Spleen (tissue), 11 donors: ENCODE measurements at regions not wholly inside any gene's neighbourhood (a gene's known extent, or its start where the extent isn't known, plus 50 kb on each side); places are given as distances from the start of the nearest gene placed in this dataset.

ENCODE experiments used
- DNase-seq: peaks from one replicate; pipeline ENCODE4 v3.0.0-alpha.2; 2020
- H3K27ac ChIP-seq, 8 donors: fragments of 200-600 bp; sonication (generic) in 7 of 8; 1 replicate in 4 of 8; 2 replicates in 4 of 8; pipeline versions ENCODE4 v1.5.0 to v1.8.0; 2016 to 2021; ENCODE audit warnings: inconsistent platforms in 4 of 8, mild to moderate bottlenecking in 4 of 8, moderate library complexity in 1 of 8
- H3K27me3 ChIP-seq, 7 donors: fragments of 200-600 bp; sonication (generic) in 6 of 7; replicated peaks in 1 of 7; 1 replicate in 4 of 7; 2 replicates in 3 of 7; pipeline versions ENCODE4 v1.5.0 to v1.8.0; 2016 to 2021; ENCODE audit warnings: inconsistent platforms in 3 of 7, mild to moderate bottlenecking in 1 of 7
- H3K36me3 ChIP-seq, 6 donors: fragments of 200-600 bp; sonication (generic) in 5 of 6; 1 replicate in 4 of 6; 2 replicates in 2 of 6; pipeline versions ENCODE4 v1.5.0 to v1.8.0; 2016 to 2021; ENCODE audit warnings: inconsistent platforms in 2 of 6
- H3K4me1 ChIP-seq, 6 donors: fragments of 200-600 bp; sonication (generic) in 5 of 6; 1 replicate in 3 of 6; 2 replicates in 3 of 6; pipeline versions ENCODE4 v1.5.0 to v1.8.0; 2016 to 2021; ENCODE audit warnings: inconsistent platforms in 3 of 6
- H3K4me3 ChIP-seq, 8 donors: fragments of 200-600 bp; sonication (generic) in 7 of 8; 1 replicate in 4 of 8; 2 replicates in 4 of 8; pipeline versions ENCODE4 v1.5.0 to v1.8.0; 2016 to 2021; ENCODE audit warnings: inconsistent platforms in 4 of 8, mild to moderate bottlenecking in 4 of 8, moderate library complexity in 2 of 8
- H3K9me3 ChIP-seq, 8 donors: fragments of 200-600 bp; sonication (generic) in 7 of 8; 1 replicate in 4 of 8; 2 replicates in 4 of 8; pipeline versions ENCODE4 v1.5.0 to v1.8.0; 2016 to 2021; ENCODE audit warnings: inconsistent platforms in 4 of 8
- CTCF ChIP-seq, 11 experiments: fragments of 200-600 bp in 7 of 11; fragments of 450-650 bp in 4 of 11; sonication (generic) in 4 of 11; IDR thresholded peaks in 8 of 11; conservative IDR thresholded peaks in 3 of 11; 1 replicate in 7 of 11; 2 replicates in 4 of 11; pipeline versions ENCODE4 v1.4.0 to v1.8.0; 2016 to 2021; ENCODE audit warnings: antibody characterized with exemption in 11 of 11, inconsistent platforms in 4 of 11, mild to moderate bottlenecking in 1 of 11
- POLR2A ChIP-seq, 3 donors: fragments of 450-650 bp; IDR thresholded peaks; one replicate each; pipeline ENCODE4 v1.5.1; 2017; ENCODE audit warnings: antibody characterized with exemption in 3 of 3, mild to moderate bottlenecking in 1 of 3
- POLR2AphosphoS5 ChIP-seq, 3 donors: sonication (generic); formaldehyde crosslinking; IDR thresholded peaks; one replicate each; pipeline ENCODE4 v1.5.1; 2017; ENCODE audit warnings: antibody characterized with exemption in 3 of 3
- WGBS, 5 donors: extraction: QIAGEN DNeasy Blood & Tissue Kit in 3 of 5; methylation state at CpG; one replicate each; pipeline versions ENCODE4 v1.1.5 to v1.1.7; 2013 to 2018; 5-methylcytosine and 5-hydroxymethylcytosine counted together
- intact Hi-C: fragments of 100-400 bp; cut with DNase I; formaldehyde crosslinking; loops from one replicate; pipeline ENCODE4 v1.15.0; 2023; ENCODE audit warnings: low total_unique reads
- donor health status: healthy with polysubstance abuse.
- donor health status: DM: no; HTN: no; CAD: no; lungs with moderate emphysema.
- donor health status: DM: no; HTN: no; CAD: no.
- donor health status: Bipolar disorder and iron deficiency.
- donor health status: healthy.
- donor health status: DM: no; HTN: no; CAD: no.
- donor health status: DM: yes; HTN: yes; CAD: no.

DNA sequence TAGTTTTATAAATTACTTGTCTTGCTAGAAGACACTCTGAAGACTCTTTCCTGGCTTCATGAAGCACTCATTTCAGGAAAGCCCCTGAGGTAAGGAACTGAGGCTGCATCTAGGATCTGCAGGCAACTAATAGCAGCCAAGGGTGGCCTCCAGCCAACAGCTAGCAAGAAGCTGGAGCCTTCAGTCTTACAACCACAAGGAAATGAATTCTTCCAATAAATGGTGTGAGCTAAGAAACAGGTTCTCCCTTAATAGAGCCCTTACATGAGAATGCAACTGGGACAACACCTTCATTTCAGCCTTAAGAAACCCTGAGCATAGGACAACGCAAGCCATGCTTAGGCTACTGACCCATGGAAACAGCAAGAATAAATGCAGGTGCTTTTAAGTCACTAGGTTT is 254.6 kb upstream of the RBBP8 start:
- DNase-seq = no peak
- H3K9me3 ChIP-seq = peaks cover 0 to 8% (median 0%) of the 10 kb centered on the region in 8 donors
- peaks cover 0 to 10% (median 0%) of the 10 kb centered on the region in 7 donors for H3K27me3 ChIP-seq
- 82 to 97% (median 91%) methylated on average over 1 of the region's 1 CpG for WGBS, 5 donors
- TF ChIP-seq POLR2A (IDR thresholded peaks at IDR 0.05) (no peak), POLR2AphosphoS5 (IDR thresholded peaks at IDR 0.05) (no peak), CTCF (IDR thresholded peaks at IDR 0.05 in 8 of 11, conservative IDR thresholded peaks at IDR 0.05 in 3 of 11) (no peak)
- no peak overlapping the region for H3K27ac ChIP-seq
- intact Hi-C loops = no loop called here
- no peaks in the 10 kb centered on the region for H3K4me1 ChIP-seq
- no peaks in the 10 kb centered on the region for H3K36me3 ChIP-seq
- no peak overlapping the region for H3K4me3 ChIP-seq

DNA sequence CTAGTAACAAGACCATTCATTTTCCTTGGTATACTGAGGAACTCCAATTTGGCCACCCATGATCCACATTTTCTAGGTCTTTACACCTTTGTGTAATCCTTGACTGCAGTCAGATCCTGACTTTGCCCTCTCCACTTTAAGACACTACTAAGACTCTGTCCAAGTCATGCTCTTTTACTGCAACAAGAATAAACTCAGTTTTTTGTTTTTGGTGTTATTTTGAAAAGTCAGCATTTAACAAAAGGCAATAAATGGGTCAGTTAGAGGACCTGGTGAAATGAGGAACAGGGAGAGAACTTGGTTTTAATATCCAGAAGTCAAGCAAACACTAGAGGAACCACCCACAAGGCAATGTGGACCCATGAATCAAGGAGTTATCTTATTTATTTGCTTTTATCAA is 252.2 kb upstream of the RBBP8 start:
- no peak for DNase-seq
- Histone ChIP-seq H3K4me1 (no peaks in the 10 kb centered on the region), H3K27me3 (peaks cover 0 to 8% (median 0%) of the 10 kb centered on the region in 7 donors), H3K4me3 (no peak overlapping the region), H3K36me3 (no peaks in the 10 kb centered on the region), H3K27ac (no peak overlapping the region), H3K9me3 (no peaks in the 10 kb centered on the region)
- TF ChIP-seq CTCF (IDR thresholded peaks at IDR 0.05 in 8 of 11, conservative IDR thresholded peaks at IDR 0.05 in 3 of 11) (no peak), POLR2A (IDR thresholded peaks at IDR 0.05) (no peak), POLR2AphosphoS5 (IDR thresholded peaks at IDR 0.05) (no peak)
- intact Hi-C loops = no loop called here

GRCh38 chr18:22681908-22682307 is 251.2 kb upstream of the RBBP8 start:
- TF ChIP-seq POLR2AphosphoS5 (IDR thresholded peaks at IDR 0.05) = no peak
- Histone ChIP-seq H3K27ac (no peak overlapping the region), H3K27me3 (peaks cover 0 to 8% (median 0%) of the 10 kb centered on the region in 7 donors), H3K9me3 (peaks cover 0 to under 1% (median 0%) of the 10 kb centered on the region in 8 donors), H3K36me3 (no peaks in the 10 kb centered on the region), H3K4me1 (no peaks in the 10 kb centered on the region), H3K4me3 (no peak overlapping the region)
- WGBS, 5 donors = 42 to 50% (median 46%) methylated on average over 2 of the region's 2 CpGs
- no peak for DNase-seq
- intact Hi-C loops = no loop called here

DNA sequence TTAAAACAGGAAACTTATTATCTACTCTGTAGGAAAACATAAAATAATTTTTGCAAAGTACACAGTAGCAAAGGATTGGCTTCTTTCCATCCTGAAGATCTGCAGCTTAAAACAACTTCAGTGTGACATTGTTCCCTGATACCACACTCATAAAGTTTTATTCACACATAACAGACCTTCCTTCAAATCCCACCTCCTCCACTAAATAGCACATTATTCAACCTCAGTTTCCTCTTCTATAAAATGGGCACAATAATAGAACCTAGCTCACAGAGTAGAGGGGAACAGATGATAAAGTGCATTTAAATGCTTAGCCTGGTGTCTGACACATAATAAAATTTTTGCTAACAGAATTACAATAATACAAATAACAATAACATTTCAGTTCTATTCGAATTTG is 250.4 kb upstream of the RBBP8 start:
- Histone ChIP-seq H3K27ac (no peak overlapping the region), H3K4me1 (no peaks in the 10 kb centered on the region), H3K27me3 (peaks cover 0 to 8% (median 0%) of the 10 kb centered on the region in 7 donors), H3K36me3 (no peaks in the 10 kb centered on the region), H3K4me3 (no peak overlapping the region), H3K9me3 (peaks cover 0 to 8% (median 2%) of the 10 kb centered on the region in 8 donors)
- DNase-seq = no peak
- 35 to 74% (median 56%) methylated on average over 1 of the region's 1 CpG for WGBS, 5 donors
- TF ChIP-seq CTCF (IDR thresholded peaks at IDR 0.05 in 8 of 11, conservative IDR thresholded peaks at IDR 0.05 in 3 of 11) (no peak), POLR2A (IDR thresholded peaks at IDR 0.05) (no peak), POLR2AphosphoS5 (IDR thresholded peaks at IDR 0.05) (no peak)
- intact Hi-C loops = no loop called here

- Histone ChIP-seq H3K4me1 (no peaks in the 10 kb centered on the region), H3K9me3 (peaks cover 0 to 12% (median 7%) of the 10 kb centered on the region in 8 donors), H3K4me3 (no peak overlapping the region), H3K27me3 (peaks cover 0 to 8% (median 0%) of the 10 kb centered on the region in 7 donors), H3K36me3 (no peaks in the 10 kb centered on the region), H3K27ac (no peak overlapping the region)
- TF ChIP-seq POLR2A (IDR thresholded peaks at IDR 0.05) (no peak), CTCF (IDR thresholded peaks at IDR 0.05 in 8 of 11, conservative IDR thresholded peaks at IDR 0.05 in 3 of 11) (no peak), POLR2AphosphoS5 (IDR thresholded peaks at IDR 0.05) (no peak)
- DNase-seq = no peak
- 55 to 70% (median 63%) methylated on average over 9 of the region's 9 CpGs for WGBS, 5 donors
- intact Hi-C loops = no loop called here
Measured at GRCh38 chr18:22683196-22683676, 249.9 kb upstream of the RBBP8 start.
